ENCODE measurements at regions not wholly inside any gene's neighbourhood (a gene's known extent, or its start where the extent isn't known, plus 50 kb on each side); places are given as distances from the start of the nearest gene placed in this dataset.

- no peak for TF ChIP-seq CTCF (IDR thresholded peaks at IDR 0.05; ENCODE audit: poor library complexity)
- TF ChIP-seq EZH2 (IDR thresholded peaks at IDR 0.05; ENCODE audit: borderline replicate concordance), result no peak
Observed at GRCh38 chr14:94918896-94919295, 149.0 kb upstream of the GSC start.
